MM.1S (cell line): ENCODE measurements at regions not wholly inside any gene's neighbourhood (a gene's known extent, or its start where the extent isn't known, plus 50 kb on each side); places are given as distances from the start of the nearest gene placed in this dataset.

Source experiments
- DNase-seq: peaks from one replicate; pipeline ENCODE4 v3.0.0-alpha.2; 2015
- H2AFZ ChIP-seq: fragments of 300-600 bp; sonication (generic); 2 replicates; pipeline ENCODE4 v1.6.0; 2016; ENCODE audit warnings: antibody characterized with exemption, low read length
- H3F3A ChIP-seq: fragments of 300-600 bp; sonication (generic); 2 replicates; pipeline ENCODE4 v1.6.1; 2016; ENCODE audit warnings: mild to moderate bottlenecking, antibody characterized with exemption, low read length, moderate library complexity, mixed read lengths; ENCODE audit not compliant: insufficient read depth
- H3K27ac ChIP-seq: fragments of 300-600 bp; sonication (generic); 2 replicates; pipeline ENCODE4 v1.5.1; 2016; ENCODE audit warnings: mild to moderate bottlenecking, low read length
- H3K27me3 ChIP-seq: fragments of 300-600 bp; sonication (generic); replicated peaks from 2 replicates; pipeline ENCODE4 v1.6.0; 2016; ENCODE audit warnings: low read length; ENCODE audit not compliant: insufficient read depth
- H3K36me3 ChIP-seq: fragments of 300-600 bp; sonication (generic); replicated peaks from 2 replicates; pipeline ENCODE4 v1.6.1; 2016; ENCODE audit warnings: mild to moderate bottlenecking, low read length, mixed read lengths; ENCODE audit not compliant: insufficient read depth
- H3K4me1 ChIP-seq: fragments of 300-600 bp; sonication (generic); 2 replicates; pipeline ENCODE4 v1.6.1; 2016; ENCODE audit warnings: low read length, mixed read lengths
- H3K4me2 ChIP-seq: fragments of 300-600 bp; sonication (generic); 2 replicates; pipeline ENCODE4 v1.6.0; 2016; ENCODE audit warnings: low read depth, low read length
- H3K4me3 ChIP-seq: fragments of 300-600 bp; sonication (generic); 2 replicates; pipeline ENCODE4 v1.5.1; 2016; ENCODE audit warnings: low read length, mixed read lengths
- H3K79me2 ChIP-seq: fragments of 300-600 bp; sonication (generic); 2 replicates; pipeline ENCODE4 v1.6.1; 2016; ENCODE audit warnings: mixed run types, low read length, mixed read lengths
- H3K9ac ChIP-seq: fragments of 300-600 bp; sonication (generic); 2 replicates; pipeline ENCODE4 v1.6.1; 2016; ENCODE audit warnings: low read length, mixed read lengths
- H3K9me2 ChIP-seq: fragments of 300-600 bp; sonication (generic); replicated peaks from 2 replicates; pipeline ENCODE4 v1.6.1; 2016; ENCODE audit warnings: mild to moderate bottlenecking, low read length, mixed read lengths; ENCODE audit not compliant: insufficient read depth
- H3K9me3 ChIP-seq: fragments of 300-600 bp; sonication (generic); replicated peaks from 2 replicates; pipeline ENCODE4 v1.6.1; 2016; ENCODE audit warnings: mild to moderate bottlenecking, low read length, mixed read lengths; ENCODE audit not compliant: insufficient read depth
- H4K20me1 ChIP-seq: fragments of 300-600 bp; sonication (generic); 2 replicates; pipeline ENCODE4 v1.6.1; 2016; ENCODE audit warnings: mild to moderate bottlenecking, low read length, moderate library complexity, mixed read lengths; ENCODE audit not compliant: insufficient read depth
- CTCF ChIP-seq: fragments of 300-600 bp; sonication (generic); IDR thresholded peaks from 2 replicates; pipeline ENCODE4 v1.5.1; 2016; ENCODE audit warnings: antibody characterized with exemption, low read length, mixed read lengths
- EZH2 ChIP-seq: fragments of 300-600 bp; sonication (generic); optimal IDR thresholded peaks from 2 replicates; pipeline ENCODE3; 2017; ENCODE audit warnings: low read depth, mild to moderate bottlenecking, antibody characterized with exemption, low read length, mixed read lengths
- EZH2phosphoT487 ChIP-seq: fragments of 300-600 bp; sonication (generic); IDR thresholded peaks from 2 replicates; pipeline ENCODE4 v1.6.1; 2018; ENCODE audit warnings: antibody characterized with exemption, low read length

GRCh38 chr2:5889519-5889918 is 197.3 kb downstream of the SOX11 start:
- TF ChIP-seq EZH2phosphoT487 = no peak
- H3K27ac ChIP-seq = no peak overlapping the region
- DNase-seq = no peak

DNA sequence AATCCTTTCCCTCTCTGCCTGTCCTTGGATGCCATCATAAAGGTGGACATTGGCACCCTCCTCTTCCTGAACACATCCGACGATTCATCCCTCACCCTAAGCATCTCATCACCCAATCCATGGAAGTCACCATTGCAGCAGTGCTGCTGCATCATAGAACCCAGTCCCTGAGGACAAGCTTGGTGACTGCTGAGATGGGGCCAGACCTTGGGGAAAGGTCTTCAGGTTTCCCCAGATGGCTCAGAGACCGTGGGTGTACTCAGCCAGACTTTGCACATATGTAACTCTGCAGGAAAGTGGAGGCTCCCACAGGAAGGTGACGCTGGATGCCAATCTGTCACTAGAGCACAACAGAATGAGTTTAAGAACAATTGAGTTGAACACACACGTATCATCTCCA is 202.2 kb downstream of the SOX11 start:
- no peak for TF ChIP-seq EZH2
- no peak for TF ChIP-seq CTCF
- no peak for TF ChIP-seq EZH2phosphoT487
- Histone ChIP-seq H3K27ac (no peak overlapping the region), H3F3A (no peaks in the 10 kb centered on the region), H2AFZ (no peak overlapping the region), H3K36me3 (no peaks in the 10 kb centered on the region), H3K9me3 (no peaks in the 10 kb centered on the region), H4K20me1 (no peaks in the 10 kb centered on the region), H3K79me2 (no peaks in the 10 kb centered on the region), H3K4me3 (no peak overlapping the region), H3K4me1 (no peaks in the 10 kb centered on the region), H3K9ac (no peak overlapping the region), H3K27me3 (no peaks in the 10 kb centered on the region), H3K4me2 (no peak overlapping the region), H3K9me2 (no peaks in the 10 kb centered on the region)
- no peak for DNase-seq

More at GRCh38 chr2:5889519-5889918, 197.3 kb downstream of the SOX11 start:
- Histone ChIP-seq H3K9me2 (no peaks in the 10 kb centered on the region), H4K20me1 (no peaks in the 10 kb centered on the region), H3K79me2 (no peaks in the 10 kb centered on the region), H3K36me3 (no peaks in the 10 kb centered on the region), H3F3A (no peaks in the 10 kb centered on the region), H3K4me1 (no peaks in the 10 kb centered on the region), H2AFZ (no peak overlapping the region), H3K4me2 (no peak overlapping the region), H3K27me3 (no peaks in the 10 kb centered on the region), H3K4me3 (no peak overlapping the region), H3K9me3 (no peaks in the 10 kb centered on the region), H3K9ac (no peak overlapping the region)

- H3K4me2 ChIP-seq = no peak overlapping the region
Measured at GRCh38 chr2:5895284-5895683, 203.1 kb downstream of the SOX11 start.

More at GRCh38 chr2:5895284-5895683, 203.1 kb downstream of the SOX11 start:
- Histone ChIP-seq H2AFZ (no peak overlapping the region), H3K36me3 (no peaks in the 10 kb centered on the region), H3K9me2 (no peaks in the 10 kb centered on the region), H3K27me3 (no peaks in the 10 kb centered on the region), H3K4me3 (no peak overlapping the region), H3K9me3 (no peaks in the 10 kb centered on the region), H3K79me2 (no peaks in the 10 kb centered on the region), H4K20me1 (no peaks in the 10 kb centered on the region), H3K27ac (no peak overlapping the region), H3K9ac (no peak overlapping the region), H3F3A (no peaks in the 10 kb centered on the region), H3K4me1 (no peaks in the 10 kb centered on the region)
- TF ChIP-seq EZH2phosphoT487 (no peak), CTCF (no peak), EZH2 (no peak)
- no peak for DNase-seq
